GM20000 (cell line): ENCODE measurements at regions not wholly inside any gene's neighbourhood (a gene's known extent, or its start where the extent isn't known, plus 50 kb on each side); places are given as distances from the start of the nearest gene placed in this dataset.
"Not testable (repeated sequence)": the region's sequence is repeated elsewhere in the genome, so short reads cannot be mapped to it uniquely, and the experiment has no call there.

Experiments
- DNase-seq: peaks from one replicate; pipeline ENCODE4 v3.0.0; 2012; ENCODE audit warnings: low spot score
- CTCF ChIP-seq: IDR thresholded peaks from 2 replicates; pipeline ENCODE4 v1.5.1; 2012; ENCODE audit warnings: mild to moderate bottlenecking, control low read depth; ENCODE audit errors: extremely low read depth, missing control alignments

- DNase-seq, result no peak
- no peak for TF ChIP-seq CTCF
Observed at GRCh38 chr18:67131498-67131897, 385.0 kb downstream of the DSEL start.

- DNase-seq, result not testable (repeated sequence)
Observed at GRCh38 chr18:67126751-67127150, 389.8 kb downstream of the DSEL start.

GRCh38 chr18:67123901-67124300 is 392.6 kb downstream of the DSEL start:
- no peak for TF ChIP-seq CTCF
- DNase-seq, result no peak

GRCh38 chr18:67117804-67118203 is 398.7 kb downstream of the DSEL start:
- no peak for TF ChIP-seq CTCF
- DNase-seq, result no peak

- TF ChIP-seq CTCF, result no peak
- DNase-seq, result no peak
Observed at GRCh38 chr18:67109535-67109934, 407.0 kb downstream of the DSEL start.

GRCh38 chr18:67108894-67109293 is 407.6 kb downstream of the DSEL start:
- no peak for DNase-seq
- no peak for TF ChIP-seq CTCF

GRCh38 chr18:67104700-67105284 is 411.7 kb downstream of the DSEL start:
- DNase-seq, result no peak
- peak; percentile 56 for TF ChIP-seq CTCF

GRCh38 chr18:67094123-67094522 is 422.4 kb downstream of the DSEL start:
- no peak for TF ChIP-seq CTCF
- DNase-seq, result no peak
